ENCODE measurements at regions not wholly inside any gene's neighbourhood (a gene's known extent, or its start where the extent isn't known, plus 50 kb on each side); places are given as distances from the start of the nearest gene placed in this dataset.
"Not testable (repeated sequence)": the region's sequence is repeated elsewhere in the genome, so short reads cannot be mapped to it uniquely, and the experiment has no call there.

- no peak for DNase-seq
These were observed 554.0 kb downstream of the ARL4A start for GRCh38 chr7:13241416-13241815.

DNA sequence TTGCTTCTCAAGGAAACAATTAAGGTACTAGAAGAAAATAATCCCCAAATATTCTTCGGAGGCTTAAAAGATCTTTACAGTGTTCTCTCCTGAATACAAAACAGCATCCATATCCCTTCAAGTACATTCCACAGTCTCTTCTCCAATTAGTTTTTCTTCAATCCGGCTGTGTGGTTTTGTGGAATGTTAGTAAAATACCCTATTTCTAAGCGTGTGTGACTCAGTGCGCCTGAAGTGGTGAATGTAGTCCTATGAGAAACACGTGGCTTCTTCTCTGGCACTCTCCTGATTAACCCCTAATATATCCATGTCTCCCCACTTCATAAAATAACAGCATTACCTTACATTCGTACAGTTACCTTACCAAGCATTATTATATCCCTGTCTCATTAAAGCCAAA is 570.2 kb downstream of the ARL4A start:
- DNase-seq = no peak

GRCh38 chr7:13258386-13258785 is 571.0 kb downstream of the ARL4A start:
- no peak for DNase-seq

DNA sequence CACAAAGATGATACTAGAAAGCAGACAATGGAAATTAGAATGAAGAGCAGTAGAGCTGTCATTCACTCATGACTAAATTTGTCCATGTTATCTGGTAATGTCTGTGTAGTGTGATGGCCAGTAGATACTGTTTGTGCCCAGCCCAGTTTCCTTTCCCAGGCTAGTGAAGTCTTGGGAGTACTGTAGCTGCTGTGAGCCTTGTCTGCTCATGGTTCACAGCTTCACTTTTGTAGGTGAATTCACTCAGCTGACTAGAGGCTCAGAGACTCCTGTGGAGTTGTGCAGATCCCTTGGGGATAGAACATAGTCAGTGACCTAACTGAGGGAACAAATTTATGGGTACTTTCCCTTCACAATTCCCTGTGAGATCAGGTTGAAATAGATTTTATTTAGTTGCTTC is 572.5 kb downstream of the ARL4A start:
- no peak for DNase-seq

DNA sequence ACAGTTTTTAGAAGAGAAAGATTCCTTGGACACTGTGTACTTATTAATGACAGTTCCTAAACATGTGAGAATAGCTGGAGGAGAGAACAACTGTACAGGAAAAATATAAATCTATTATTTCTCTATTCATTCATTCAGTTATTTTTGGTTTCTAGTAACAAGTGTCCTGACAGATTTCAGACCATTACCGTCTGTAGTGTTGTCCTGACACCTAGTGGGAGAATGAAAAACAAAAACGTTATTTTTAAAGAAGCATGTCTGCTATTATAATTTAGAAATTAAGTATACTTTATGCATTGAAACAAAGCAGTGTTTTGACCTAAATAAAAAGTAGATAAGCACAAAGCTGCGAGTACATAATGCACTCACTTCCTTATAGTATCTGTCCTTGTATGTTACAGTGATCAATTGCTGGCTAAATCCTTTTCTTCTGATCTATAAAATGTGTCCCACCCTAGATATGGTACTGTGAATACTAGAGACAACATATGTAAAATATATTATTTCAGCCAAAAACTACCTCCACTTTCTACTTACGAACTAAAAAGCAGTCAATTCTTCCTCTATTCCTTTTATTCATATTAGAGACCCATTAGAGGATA is 575.6 kb downstream of the ARL4A start:
- DNase-seq = peak; percentile 38 to 45

DNA sequence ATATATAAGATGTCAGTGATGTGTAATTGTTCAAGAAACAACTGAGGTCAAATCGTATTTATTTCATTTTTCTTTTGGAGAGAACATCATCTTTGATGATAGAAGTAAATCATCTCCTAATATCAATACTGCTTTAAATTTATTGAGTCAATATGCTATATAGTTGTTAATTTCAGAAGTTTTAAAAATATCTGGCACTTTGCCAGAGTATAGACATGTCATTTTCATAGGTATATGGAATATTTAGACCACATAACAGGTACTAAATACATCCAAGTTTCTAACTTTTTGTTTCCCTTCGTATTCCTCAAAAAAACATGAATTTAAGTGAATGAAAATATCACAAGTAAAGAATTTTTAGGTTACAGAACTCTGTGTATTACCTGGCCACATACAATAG is 577.8 kb downstream of the ARL4A start:
- no peak for DNase-seq

- not testable (repeated sequence) for DNase-seq
These were observed 586.8 kb downstream of the ARL4A start for GRCh38 chr7:13274205-13274604.

GRCh38 chr7:13276977-13277376 is 589.5 kb downstream of the ARL4A start:
- DNase-seq = peak in 1 of 2 experiments; percentile 23

DNA sequence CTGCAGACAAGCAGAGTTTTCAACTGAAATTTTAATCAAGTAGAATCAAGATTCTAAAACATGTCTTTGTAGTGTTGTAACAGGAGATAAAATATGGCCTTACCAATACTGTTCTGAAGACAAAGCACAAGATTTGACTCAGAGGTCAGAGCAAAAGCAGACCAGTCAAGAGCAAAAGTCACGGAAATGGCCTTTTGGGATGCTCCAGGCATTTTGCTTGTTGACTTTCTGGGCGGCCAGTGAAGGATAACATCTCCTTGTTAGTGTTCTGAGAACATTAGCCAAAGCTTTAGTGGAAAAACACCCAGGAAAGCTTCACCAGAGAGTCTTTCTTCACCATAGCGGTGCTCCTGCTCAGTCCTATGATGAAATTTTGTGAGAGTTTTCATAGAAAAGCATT is 590.6 kb downstream of the ARL4A start:
- DNase-seq = no peak

DNA sequence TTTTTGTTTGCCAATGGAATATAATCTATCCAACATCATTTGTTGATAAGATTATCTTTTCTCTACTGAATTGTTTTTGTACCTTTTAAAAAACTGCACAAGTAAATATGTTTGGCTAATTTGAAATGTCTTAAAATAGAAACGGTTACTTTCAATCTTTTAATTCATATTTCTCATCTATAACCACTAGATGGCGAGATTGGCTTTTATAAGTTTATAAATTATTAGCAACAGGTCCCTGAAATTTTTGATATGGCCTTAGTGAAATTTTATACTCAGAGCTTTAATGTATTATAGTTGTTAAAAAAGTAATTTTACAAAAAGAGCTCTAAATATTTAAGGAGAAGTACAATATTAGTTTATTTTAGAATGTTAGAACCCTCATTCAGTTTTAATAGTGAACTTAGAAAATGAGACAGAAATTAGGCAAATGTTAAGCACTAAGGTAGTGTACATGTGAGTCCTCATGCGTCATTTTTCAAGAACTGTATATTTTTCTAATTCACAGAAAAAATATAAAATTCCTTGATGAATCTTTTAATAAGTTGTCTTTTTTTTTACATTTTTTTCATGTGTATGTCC is 592.5 kb downstream of the ARL4A start:
- peak; percentile 60 to 65 for DNase-seq

- peak; percentile 41 to 67 for DNase-seq
These were observed 595.0 kb downstream of the ARL4A start for GRCh38 chr7:13282377-13282980.

DNA sequence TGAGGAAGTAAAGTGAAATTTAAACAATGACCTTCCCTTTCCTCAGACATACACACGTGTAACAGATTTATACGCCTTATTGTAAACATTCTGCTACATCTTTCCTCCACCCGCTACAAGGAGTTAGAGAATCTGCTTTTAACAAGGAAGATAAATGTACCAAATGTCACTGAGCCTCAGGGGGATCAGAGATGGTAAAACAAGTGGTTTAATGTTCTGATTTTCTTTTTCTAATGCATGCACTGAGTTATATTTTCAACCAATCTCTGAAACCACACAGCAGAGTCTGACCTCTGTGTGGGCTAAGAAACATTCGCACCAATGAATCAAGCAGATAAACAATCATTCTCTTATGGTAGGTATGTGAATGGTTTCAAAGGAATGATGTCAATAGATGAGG is 599.5 kb downstream of the ARL4A start:
- no peak for DNase-seq

GRCh38 chr7:13288516-13288915 is 601.1 kb downstream of the ARL4A start:
- no peak for DNase-seq

DNA sequence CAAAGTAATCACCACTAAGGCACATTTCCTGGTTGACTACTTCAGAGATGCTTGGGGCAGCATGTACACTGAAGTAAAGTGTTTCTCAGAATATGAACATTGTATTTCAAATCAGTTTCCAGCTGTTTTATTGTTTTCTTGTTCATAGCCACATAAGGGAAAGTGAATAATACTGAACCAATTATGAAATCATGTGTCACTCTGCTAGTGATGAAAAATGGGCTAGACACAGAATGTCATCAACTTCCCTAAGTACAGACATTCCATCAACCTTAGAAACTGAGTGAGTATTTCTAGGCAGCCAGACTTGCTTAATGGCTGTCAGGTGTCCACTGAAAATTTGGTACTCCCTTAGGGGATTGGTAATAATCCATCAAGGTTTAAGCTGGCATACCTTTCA is 603.5 kb downstream of the ARL4A start:
- no peak for DNase-seq

- no peak for DNase-seq
These were observed 606.0 kb downstream of the ARL4A start for GRCh38 chr7:13293264-13294002.

GRCh38 chr7:13307040-13307439 is 619.6 kb downstream of the ARL4A start:
- no peak for DNase-seq

DNA sequence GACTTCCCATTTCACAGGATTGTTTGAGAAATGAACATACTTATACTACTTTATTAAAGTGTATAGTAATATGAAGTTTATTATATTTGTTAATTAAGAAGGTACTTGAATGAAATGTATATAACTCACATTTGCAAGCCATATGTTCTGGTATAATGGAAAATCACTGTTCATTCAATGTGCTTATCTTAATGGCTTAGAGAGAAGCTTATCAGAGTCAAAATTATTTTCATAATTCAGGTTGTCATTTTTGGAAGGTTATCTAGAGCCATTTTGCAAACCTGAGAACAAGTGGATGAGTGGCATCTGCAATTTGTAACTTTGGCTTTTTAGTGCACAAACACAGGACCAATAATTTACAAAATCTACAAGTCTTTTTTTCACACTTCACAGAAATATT is 621.0 kb downstream of the ARL4A start:
- no peak for DNase-seq

GRCh38 chr7:13309535-13309934 is 622.1 kb downstream of the ARL4A start:
- no peak for DNase-seq

- no peak for DNase-seq
These were observed 624.9 kb downstream of the ARL4A start for GRCh38 chr7:13312307-13312706.

DNA sequence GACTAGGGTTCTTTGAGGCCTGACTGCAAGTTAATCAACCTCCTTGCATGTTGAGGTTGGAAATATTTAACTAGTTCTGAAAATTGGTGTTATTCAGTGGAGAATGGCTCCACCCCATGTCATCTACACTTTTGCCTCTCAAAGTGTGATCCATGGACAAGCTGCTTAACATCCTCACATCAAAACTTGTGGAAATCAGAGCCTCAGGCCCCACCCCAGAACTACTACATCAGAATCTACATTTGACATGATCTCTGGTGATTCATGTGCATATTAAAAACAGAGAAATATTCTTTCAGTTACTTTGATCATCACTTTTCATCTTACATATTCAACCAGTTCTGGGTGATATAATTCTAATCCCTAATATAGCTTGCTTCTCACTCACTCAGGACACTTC is 632.9 kb downstream of the ARL4A start:
- no peak for DNase-seq

- DNase-seq = no peak
These were observed 633.9 kb downstream of the ARL4A start for GRCh38 chr7:13321316-13321715.

DNA sequence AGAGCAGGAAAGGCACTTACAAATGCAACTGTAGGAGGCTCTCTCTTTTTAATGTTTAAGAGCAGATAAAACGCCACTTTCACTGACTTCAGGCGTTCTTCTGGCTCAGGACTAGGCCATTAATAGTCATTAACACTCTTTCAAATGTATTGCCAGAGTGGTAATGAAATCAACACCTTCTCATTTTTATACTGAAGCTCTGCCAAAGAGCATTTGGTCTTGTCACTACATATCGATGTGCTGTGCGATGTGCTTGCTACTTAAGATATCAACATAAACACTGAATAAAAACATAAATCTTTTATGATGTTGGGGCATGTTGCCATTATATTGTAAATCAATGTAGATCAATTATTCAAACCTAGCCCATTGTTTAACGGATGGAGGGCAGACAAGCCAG is 634.7 kb downstream of the ARL4A start:
- no peak for DNase-seq

GRCh38 chr7:13327669-13328068 is 640.2 kb downstream of the ARL4A start:
- DNase-seq = no peak

- no peak for DNase-seq
These were observed 645.9 kb downstream of the ARL4A start for GRCh38 chr7:13333371-13333770.
